Liver (tissue), 8 donors: ENCODE measurements at regions not wholly inside any gene's neighbourhood (a gene's known extent, or its start where the extent isn't known, plus 50 kb on each side); places are given as distances from the start of the nearest gene placed in this dataset.

Experiments used
- DNase-seq: peaks from one replicate; pipeline ENCODE4 v3.0.0-alpha.2; 2017; ENCODE audit warnings: low spot score
- H3K27ac ChIP-seq, 2 donors: one replicate each; pipeline ENCODE4 v1.7.0; 2013; ENCODE audit warnings: inconsistent platforms in 2 of 2, low read length in 2 of 2, control low read depth in 1 of 2, low read depth in 1 of 2, mild to moderate bottlenecking in 1 of 2
- H3K27me3 ChIP-seq, 4 donors: one replicate each; pipeline versions ENCODE4 v1.6.1 to v1.7.0; 2013; ENCODE audit warnings: low read length in 3 of 4, inconsistent platforms in 1 of 4, mild to moderate bottlenecking in 1 of 4, moderate library complexity in 1 of 4; ENCODE audit not compliant: control insufficient read depth in 4 of 4, insufficient read depth in 4 of 4
- H3K36me3 ChIP-seq, 4 donors: one replicate each; pipeline versions ENCODE4 v1.6.1 to v1.7.0; 2013; ENCODE audit warnings: low read length in 3 of 4, mild to moderate bottlenecking in 3 of 4, low read depth in 1 of 4, moderate library complexity in 1 of 4; ENCODE audit not compliant: control insufficient read depth in 4 of 4, insufficient read depth in 3 of 4
- H3K4me1 ChIP-seq, 4 donors: one replicate each; pipeline versions ENCODE4 v1.6.1 to v1.7.0; 2013; ENCODE audit warnings: low read length in 3 of 4, mild to moderate bottlenecking in 3 of 4, moderate library complexity in 1 of 4; ENCODE audit not compliant: control insufficient read depth in 4 of 4, insufficient read depth in 4 of 4
- H3K4me3 ChIP-seq, 3 donors: one replicate each; pipeline versions ENCODE4 v1.6.1 to v1.7.0; 2013; ENCODE audit warnings: low read length in 3 of 3, control low read depth in 1 of 3, low read depth in 1 of 3, mild to moderate bottlenecking in 1 of 3
- H3K9ac ChIP-seq, 2 donors: one replicate each; pipeline ENCODE4 v1.7.0; 2013; ENCODE audit warnings: low read length in 2 of 2, mild to moderate bottlenecking in 2 of 2, moderate library complexity in 2 of 2, control low read depth in 1 of 2, low read depth in 1 of 2
- H3K9me3 ChIP-seq, 4 donors: one replicate each; pipeline versions ENCODE4 v1.6.1 to v1.7.0; 2013; ENCODE audit warnings: low read length in 3 of 4; ENCODE audit not compliant: control insufficient read depth in 4 of 4
- ATF3 ChIP-seq: IDR thresholded peaks from 2 replicates; pipeline ENCODE4 v1.6.1; 2016; ENCODE audit warnings: antibody characterized with exemption
- CTCF ChIP-seq: fragments of 150-350 bp; IDR thresholded peaks from 2 replicates; pipeline ENCODE4 v1.5.1; 2017; ENCODE audit warnings: improper control_type of control experiment, low read depth, low read length; ENCODE audit not compliant: missing input control
- FOXA1 ChIP-seq: IDR thresholded peaks from 2 replicates; pipeline ENCODE4 v1.6.1; 2016; ENCODE audit warnings: antibody characterized with exemption
- FOXA2 ChIP-seq: IDR thresholded peaks from 2 replicates; pipeline ENCODE4 v1.6.1; 2016; ENCODE audit warnings: antibody characterized with exemption
- GABPA ChIP-seq, 2 donors: IDR thresholded peaks in 1 of 2; conservative IDR thresholded peaks in 1 of 2; 2 replicates each; pipeline ENCODE4 v1.6.1; 2016; ENCODE audit warnings: antibody characterized with exemption in 2 of 2, mild to moderate bottlenecking in 1 of 2, moderate library complexity in 1 of 2
- HNF4A ChIP-seq, 2 donors: conservative IDR thresholded peaks; 2 replicates each; pipeline ENCODE4 v1.6.1; 2016; ENCODE audit warnings: antibody characterized with exemption in 2 of 2, mild to moderate bottlenecking in 2 of 2
- HNF4G ChIP-seq: IDR thresholded peaks from 2 replicates; pipeline ENCODE4 v1.6.1; 2016; ENCODE audit warnings: antibody characterized with exemption
- JUND ChIP-seq, 2 donors: IDR thresholded peaks; 2 replicates each; pipeline ENCODE4 v1.6.1; 2016; ENCODE audit warnings: antibody characterized with exemption in 2 of 2
- MAX ChIP-seq: IDR thresholded peaks from 2 replicates; pipeline ENCODE4 v1.6.1; 2016; ENCODE audit warnings: antibody characterized with exemption
- NR2F2 ChIP-seq: IDR thresholded peaks from 2 replicates; pipeline ENCODE4 v1.6.1; 2016; ENCODE audit warnings: antibody characterized with exemption
- RAD21 ChIP-seq, 2 donors: IDR thresholded peaks; 2 replicates each; pipeline ENCODE4 v1.6.1; 2016; ENCODE audit warnings: antibody characterized with exemption in 2 of 2, mild to moderate bottlenecking in 2 of 2
- REST ChIP-seq: IDR thresholded peaks from 2 replicates; pipeline ENCODE4 v1.6.1; 2016; ENCODE audit warnings: antibody characterized with exemption, mild to moderate bottlenecking
- RXRA ChIP-seq, 2 donors: IDR thresholded peaks; 2 replicates each; pipeline ENCODE4 v1.6.1; 2017 to 2018; ENCODE audit warnings: antibody characterized with exemption in 2 of 2, mild to moderate bottlenecking in 1 of 2
- SP1 ChIP-seq: IDR thresholded peaks from 2 replicates; pipeline ENCODE4 v1.6.1; 2018; ENCODE audit warnings: antibody characterized with exemption, mild to moderate bottlenecking
- TAF1 ChIP-seq: conservative IDR thresholded peaks from 2 replicates; pipeline ENCODE4 v1.6.1; 2016; ENCODE audit warnings: antibody characterized with exemption, mild to moderate bottlenecking
- YY1 ChIP-seq: IDR thresholded peaks from 2 replicates; pipeline ENCODE4 v1.6.1; 2016; ENCODE audit warnings: antibody characterized with exemption, mild to moderate bottlenecking
- ZBTB33 ChIP-seq: IDR thresholded peaks from 2 replicates; pipeline ENCODE4 v1.6.1; 2016; ENCODE audit warnings: antibody characterized with exemption
- WGBS: extraction: QIAGEN DNeasy Blood & Tissue Kit; methylation state at CpG from one replicate; pipeline ENCODE4 v1.1.7; 2013; 5-methylcytosine and 5-hydroxymethylcytosine counted together
- donor health status: healthy.
- donor health status: healthy.
- donor health status: healthy.
- donor health status: healthy.
- donor health status: healthy.

GRCh38 chr17:55845385-55845784 is 94.5 kb downstream of the PCTP start:
- H3K27ac ChIP-seq: no peak overlapping the region
- DNase-seq: peak; percentile 41
- no peaks in the 10 kb centered on the region for H3K36me3 ChIP-seq
- H3K27me3 ChIP-seq: no peaks in the 10 kb centered on the region
- H3K4me3 ChIP-seq: peak overlapping the region in 1 of 3 donors; percentile 22
- WGBS: 14% methylated on average over 32 of the region's 32 CpGs
- peaks cover 0 to 6% (median 3%) of the 10 kb centered on the region in 4 donors for H3K4me1 ChIP-seq
- no peak overlapping the region for H3K9ac ChIP-seq
- TF ChIP-seq HNF4A (conservative IDR thresholded peaks at IDR 0.05): no peak
- peak; percentile 44 for TF ChIP-seq CTCF
- no peak for TF ChIP-seq TAF1
- TF ChIP-seq RAD21 (IDR thresholded peaks at IDR 0.05): peak; percentile 71 to 78
- no peak for TF ChIP-seq JUND (IDR thresholded peaks at IDR 0.05)
- H3K9me3 ChIP-seq: no peaks in the 10 kb centered on the region

GRCh38 chr17:55846745-55847144 is 95.9 kb downstream of the PCTP start:
- TF ChIP-seq HNF4A (conservative IDR thresholded peaks at IDR 0.05) (no peak), ATF3 (no peak), RXRA (IDR thresholded peaks at IDR 0.05) (no peak), MAX (no peak), HNF4G (no peak)

GRCh38 chr17:55852734-55853133 is 101.9 kb downstream of the PCTP start:
- no peak overlapping the region for H3K4me3 ChIP-seq
- DNase-seq: no peak
- TF ChIP-seq REST (no peak), SP1 (no peak), GABPA (IDR thresholded peaks at IDR 0.05 in 1 of 2, conservative IDR thresholded peaks at IDR 0.05 in 1 of 2) (no peak), YY1 (no peak), FOXA1 (no peak), HNF4G (no peak), HNF4A (conservative IDR thresholded peaks at IDR 0.05) (no peak), NR2F2 (no peak), JUND (IDR thresholded peaks at IDR 0.05) (no peak), CTCF (no peak), MAX (no peak), FOXA2 (no peak), RXRA (IDR thresholded peaks at IDR 0.05) (no peak), TAF1 (no peak), ATF3 (no peak), ZBTB33 (no peak), RAD21 (IDR thresholded peaks at IDR 0.05) (no peak)

More at GRCh38 chr17:55846745-55847144, 95.9 kb downstream of the PCTP start:
- Histone ChIP-seq H3K27ac (no peak overlapping the region), H3K9me3 (no peaks in the 10 kb centered on the region), H3K4me1 (peaks cover 0 to 6% (median 3%) of the 10 kb centered on the region in 4 donors), H3K27me3 (no peaks in the 10 kb centered on the region), H3K36me3 (no peaks in the 10 kb centered on the region), H3K9ac (no peak overlapping the region), H3K4me3 (no peak overlapping the region)
- DNase-seq: no peak

More at GRCh38 chr17:55852734-55853133, 101.9 kb downstream of the PCTP start:
- Histone ChIP-seq H3K9me3 (no peaks in the 10 kb centered on the region), H3K4me1 (no peaks in the 10 kb centered on the region), H3K9ac (no peak overlapping the region), H3K36me3 (no peaks in the 10 kb centered on the region), H3K27ac (no peak overlapping the region), H3K27me3 (no peaks in the 10 kb centered on the region)
